CD14-positive monocyte (primary cell): ENCODE measurements at regions not wholly inside any gene's neighbourhood (a gene's known extent, or its start where the extent isn't known, plus 50 kb on each side); places are given as distances from the start of the nearest gene placed in this dataset.
A peak's percentile ranks its signal among the peaks of the same experiment; 100 is the strongest.

Experiments used
- DNase-seq, 3 donors: peaks; one replicate each; pipeline ENCODE4 v3.0.0-alpha.2; 2011 to 2022
- H2AFZ ChIP-seq: 2 replicates; pipeline ENCODE4 v1.6.0; 2012; ENCODE audit warnings: mild to moderate bottlenecking, low read depth, low read length, inconsistent platforms; ENCODE audit not compliant: insufficient read depth, poor library complexity, severe bottlenecking
- H3K27ac ChIP-seq, 2 donors: 1 replicate in 1 of 2; 2 replicates in 1 of 2; pipeline ENCODE4 v1.5.1; 2012 to 2013; ENCODE audit warnings: low read length in 2 of 2, control low read depth in 1 of 2, inconsistent platforms in 1 of 2, low read depth in 1 of 2, mild to moderate bottlenecking in 1 of 2
- H3K27me3 ChIP-seq, 2 donors: one replicate each; pipeline versions ENCODE4 v1.6.0 to v1.6.1; 2011 to 2013; ENCODE audit warnings: low read length in 2 of 2; ENCODE audit not compliant: control insufficient read depth in 2 of 2, insufficient read depth in 2 of 2
- H3K36me3 ChIP-seq, 2 donors: replicated peaks in 1 of 2; 1 replicate in 1 of 2; 2 replicates in 1 of 2; pipeline versions ENCODE4 v1.5.1 to v1.6.1; 2012 to 2013; ENCODE audit warnings: low read length in 2 of 2, control low read depth in 1 of 2, inconsistent platforms in 1 of 2, mild to moderate bottlenecking in 1 of 2; ENCODE audit not compliant: insufficient read depth in 2 of 2, control insufficient read depth in 1 of 2
- H3K4me1 ChIP-seq, 2 donors: 1 replicate in 1 of 2; 2 replicates in 1 of 2; pipeline versions ENCODE4 v1.5.1 to v1.6.1; 2012 to 2013; ENCODE audit warnings: low read length in 2 of 2, control low read depth in 1 of 2, inconsistent platforms in 1 of 2, mild to moderate bottlenecking in 1 of 2, moderate library complexity in 1 of 2; ENCODE audit not compliant: insufficient read depth in 2 of 2, control insufficient read depth in 1 of 2
- H3K4me2 ChIP-seq: replicated peaks from 2 replicates; pipeline ENCODE3; 2012; ENCODE audit warnings: low read length, moderate library complexity, mild to moderate bottlenecking; ENCODE audit not compliant: poor library complexity, severe bottlenecking; ENCODE audit errors: extremely low read depth
- H3K4me3 ChIP-seq, 3 experiments: fragments of 200-600 bp in 1 of 3; sonication (generic) in 1 of 3; replicated peaks in 1 of 3; 1 replicate in 2 of 3; 2 replicates in 1 of 3; pipeline ENCODE4 v1.5.1; 2011 to 2013; ENCODE audit warnings: low read length in 3 of 3, mild to moderate bottlenecking in 3 of 3, control low read depth in 2 of 3, low read depth in 2 of 3, inconsistent platforms in 1 of 3, moderate library complexity in 1 of 3
- H3K79me2 ChIP-seq: 2 replicates; pipeline ENCODE4 v1.6.0; 2012; ENCODE audit warnings: mild to moderate bottlenecking, control low read depth, inconsistent platforms, low read length, moderate library complexity; ENCODE audit not compliant: insufficient read depth
- H3K9ac ChIP-seq: 2 replicates; pipeline ENCODE4 v1.6.0; 2017; ENCODE audit warnings: low read length, mild to moderate bottlenecking; ENCODE audit not compliant: insufficient read depth, poor library complexity, severe bottlenecking
- H3K9me3 ChIP-seq, 2 donors: replicated peaks in 1 of 2; 1 replicate in 1 of 2; 2 replicates in 1 of 2; pipeline versions ENCODE4 v1.5.1 to v1.6.1; 2012 to 2013; ENCODE audit warnings: low read length in 2 of 2, control low read depth in 1 of 2; ENCODE audit not compliant: control insufficient read depth in 1 of 2, insufficient read depth in 1 of 2
- H4K20me1 ChIP-seq: 2 replicates; pipeline ENCODE4 v1.6.0; 2012; ENCODE audit warnings: mild to moderate bottlenecking, low read length, control low read depth, moderate library complexity; ENCODE audit not compliant: insufficient read depth
- H3K27ac Mint-ChIP-seq, 7 donors: one replicate each; pipeline ENCODE4 v1.8.0; 2020; ENCODE audit warnings: mild to moderate bottlenecking in 7 of 7, mixed read lengths in 7 of 7, moderate library complexity in 6 of 7, inconsistent platforms in 2 of 7
- H3K27me3 Mint-ChIP-seq, 3 donors: one replicate each; pipeline ENCODE4 v1.8.0; 2021 to 2022; ENCODE audit warnings: low read depth in 3 of 3, mild to moderate bottlenecking in 3 of 3, mixed read lengths in 3 of 3, moderate library complexity in 3 of 3, inconsistent platforms in 1 of 3
- H3K36me3 Mint-ChIP-seq, 2 donors: one replicate each; pipeline ENCODE4 v1.8.0; 2020; ENCODE audit warnings: mixed read lengths in 2 of 2, inconsistent platforms in 1 of 2, mild to moderate bottlenecking in 1 of 2
- H3K4me1 Mint-ChIP-seq: one replicate; pipeline ENCODE4 v1.8.0; 2020; ENCODE audit warnings: mild to moderate bottlenecking, mixed read lengths
- H3K4me3 Mint-ChIP-seq, 2 donors: one replicate each; pipeline ENCODE4 v1.8.0; 2020; ENCODE audit warnings: mild to moderate bottlenecking in 2 of 2, mixed read lengths in 2 of 2, moderate library complexity in 1 of 2
- H3K9me3 Mint-ChIP-seq, 7 donors: one replicate each; pipeline ENCODE4 v1.8.0; 2020 to 2022; ENCODE audit warnings: mixed read lengths in 7 of 7, mild to moderate bottlenecking in 6 of 7, moderate library complexity in 6 of 7, inconsistent platforms in 2 of 7
- WGBS: methylation state at CpG from one replicate; pipeline ENCODE4 v1.1.5; 2013; ENCODE audit warnings: missing lambda C conversion rate; ENCODE audit not compliant: insufficient coverage; 5-methylcytosine and 5-hydroxymethylcytosine counted together
- intact Hi-C, 2 donors: fragments of 100-400 bp; cut with micrococcal nuclease; formaldehyde crosslinking; loops; one replicate each; pipeline versions ENCODE4 v1.15.0 to v1.15.1; 2023
- TF ChIP-seq, protein P1 (sequence below): fragments of 200-600 bp; IDR thresholded peaks from one replicate; pipeline ENCODE4 v1.8.0; 2022; ENCODE audit warnings: antibody characterized with exemption, mild to moderate bottlenecking

DNA sequence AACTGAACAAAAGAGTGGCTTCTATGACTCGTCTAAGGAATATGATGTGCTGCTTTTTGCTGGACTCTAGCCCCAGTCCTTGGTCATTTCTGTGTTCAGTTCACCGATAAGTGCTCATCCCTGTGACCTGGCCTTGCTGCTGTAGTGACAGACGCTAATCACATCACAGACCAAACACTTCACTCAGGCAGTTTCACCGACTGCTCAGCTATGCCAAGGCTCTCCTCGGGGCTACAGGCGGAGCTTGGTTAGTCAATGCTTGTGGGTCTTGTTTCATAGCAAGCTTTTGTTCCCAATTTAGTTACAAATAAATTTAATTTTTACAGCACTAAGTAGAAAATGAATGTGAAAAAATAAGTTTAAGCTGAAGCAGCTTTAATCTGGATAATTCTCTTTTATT lies 190.8 kb upstream of the PRKCQ start:
- Histone ChIP-seq H3K4me2 (no peak overlapping the region), H3K4me1 (no peaks in the 10 kb centered on the region), H4K20me1 (no peaks in the 10 kb centered on the region), H3K27ac (no peak overlapping the region), H3K4me3 (no peak overlapping the region), H3K9me3 (peaks cover 22 to 30% of the 10 kb centered on the region in 2 donors), H3K27me3 (no peaks in the 10 kb centered on the region), H3K9ac (no peak overlapping the region), H3K36me3 (no peaks in the 10 kb centered on the region), H3K79me2 (no peaks in the 10 kb centered on the region), H2AFZ (no peak overlapping the region)
- 93% methylated on average over 2 of the region's 6 CpGs for WGBS
- intact Hi-C loops = no loop called here
- TF ChIP-seq, protein P1, sequence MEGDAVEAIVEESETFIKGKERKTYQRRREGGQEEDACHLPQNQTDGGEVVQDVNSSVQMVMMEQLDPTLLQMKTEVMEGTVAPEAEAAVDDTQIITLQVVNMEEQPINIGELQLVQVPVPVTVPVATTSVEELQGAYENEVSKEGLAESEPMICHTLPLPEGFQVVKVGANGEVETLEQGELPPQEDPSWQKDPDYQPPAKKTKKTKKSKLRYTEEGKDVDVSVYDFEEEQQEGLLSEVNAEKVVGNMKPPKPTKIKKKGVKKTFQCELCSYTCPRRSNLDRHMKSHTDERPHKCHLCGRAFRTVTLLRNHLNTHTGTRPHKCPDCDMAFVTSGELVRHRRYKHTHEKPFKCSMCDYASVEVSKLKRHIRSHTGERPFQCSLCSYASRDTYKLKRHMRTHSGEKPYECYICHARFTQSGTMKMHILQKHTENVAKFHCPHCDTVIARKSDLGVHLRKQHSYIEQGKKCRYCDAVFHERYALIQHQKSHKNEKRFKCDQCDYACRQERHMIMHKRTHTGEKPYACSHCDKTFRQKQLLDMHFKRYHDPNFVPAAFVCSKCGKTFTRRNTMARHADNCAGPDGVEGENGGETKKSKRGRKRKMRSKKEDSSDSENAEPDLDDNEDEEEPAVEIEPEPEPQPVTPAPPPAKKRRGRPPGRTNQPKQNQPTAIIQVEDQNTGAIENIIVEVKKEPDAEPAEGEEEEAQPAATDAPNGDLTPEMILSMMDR = no peak
- H3K9me3 Mint-ChIP-seq = peaks cover 5 to 38% (median 32%) of the 10 kb centered on the region in 7 donors
- H3K4me1 Mint-ChIP-seq = peaks cover 16% of the 10 kb centered on the region
- no peak for DNase-seq
- H3K36me3 Mint-ChIP-seq = no peaks in the 10 kb centered on the region
- no peak overlapping the region for H3K27ac Mint-ChIP-seq
- H3K27me3 Mint-ChIP-seq = peaks cover 0 to 12% (median 6%) of the 10 kb centered on the region in 3 donors
- no peak overlapping the region for H3K4me3 Mint-ChIP-seq

DNA sequence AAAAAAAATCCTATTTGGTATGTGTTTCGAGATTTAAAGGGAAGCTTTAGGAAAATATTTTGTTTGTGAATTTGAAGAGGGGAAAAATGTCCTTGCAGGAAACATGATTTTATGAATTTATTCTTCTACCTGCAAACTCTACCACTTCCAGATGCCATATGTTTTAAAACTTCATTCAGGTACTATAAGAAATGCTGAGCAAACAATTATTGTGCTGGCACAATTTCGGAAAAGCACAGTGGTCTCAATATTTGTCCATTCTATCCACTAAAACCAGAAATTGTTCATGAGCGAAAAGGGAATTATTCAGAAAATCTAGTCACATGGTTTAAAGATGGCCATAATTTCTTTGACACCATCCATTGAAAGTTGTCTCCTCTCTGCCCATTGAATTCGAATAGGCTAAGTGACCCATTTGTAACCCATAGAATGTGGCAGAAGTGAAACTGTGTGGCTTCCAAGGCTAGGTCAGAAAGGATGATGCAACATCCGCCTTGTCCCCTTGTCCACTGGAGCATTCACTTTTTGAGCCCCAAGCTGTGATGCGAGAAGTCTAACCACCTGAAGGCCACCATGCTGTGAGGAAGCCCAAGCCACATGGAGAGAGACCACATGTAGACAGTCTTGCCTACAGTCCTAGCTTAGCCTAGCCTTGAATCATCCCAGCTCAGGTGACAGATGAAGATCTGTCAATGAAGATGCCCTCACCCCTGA lies 189.8 kb upstream of the PRKCQ start:
- TF ChIP-seq, protein P1 = no peak
- 36% methylated on average over 3 of the region's 6 CpGs for WGBS
- peak overlapping the region in 1 of 3 experiments; percentile 4 for H3K4me3 ChIP-seq
- Mint-ChIP-seq H3K36me3 (no peaks in the 10 kb centered on the region), H3K4me3 (no peak overlapping the region), H3K27me3 (peaks cover 0 to 6% (median 5%) of the 10 kb centered on the region in 3 donors), H3K4me1 (peaks cover 14% of the 10 kb centered on the region), H3K9me3 (peaks cover 5 to 38% (median 32%) of the 10 kb centered on the region in 7 donors), H3K27ac (no peak overlapping the region)
- intact Hi-C loops = no loop called here
- H3K4me1 ChIP-seq = no peaks in the 10 kb centered on the region
- H3K4me2 ChIP-seq = no peak overlapping the region
- no peak overlapping the region for H2AFZ ChIP-seq
- H3K9ac ChIP-seq = no peak overlapping the region
- H3K27me3 ChIP-seq = no peaks in the 10 kb centered on the region
- no peak for DNase-seq
- H4K20me1 ChIP-seq = no peaks in the 10 kb centered on the region
- H3K9me3 ChIP-seq = peaks cover 22 to 30% of the 10 kb centered on the region in 2 donors
- no peaks in the 10 kb centered on the region for H3K36me3 ChIP-seq
- no peak overlapping the region for H3K27ac ChIP-seq
- H3K79me2 ChIP-seq = no peaks in the 10 kb centered on the region
